ENCODE measurements at regions not wholly inside any gene's neighbourhood (a gene's known extent, or its start where the extent isn't known, plus 50 kb on each side); places are given as distances from the start of the nearest gene placed in this dataset.

DNA sequence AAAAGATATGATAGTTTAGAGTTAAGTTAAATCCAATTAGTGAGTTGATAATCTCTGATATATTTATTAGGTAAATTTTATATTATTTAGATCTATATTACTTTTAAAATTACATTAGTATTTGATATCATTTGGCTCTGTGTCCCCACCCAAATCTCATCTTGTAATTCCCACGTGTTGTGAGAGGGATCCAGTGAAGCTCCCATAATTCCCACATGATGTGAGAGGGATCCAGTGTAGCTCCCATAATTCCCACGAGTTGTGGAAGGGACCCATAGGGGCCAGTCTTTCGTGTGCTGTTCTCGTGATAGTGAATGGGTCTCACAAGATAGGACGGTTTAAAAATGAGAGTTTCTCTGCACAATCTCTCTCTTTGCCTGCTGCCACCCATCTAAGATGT lies 1183.6 kb downstream of the NSUN3 start:
- H3K27ac ChIP-seq = no peak overlapping the region
- DNase-seq = no peak
- H3K4me1 ChIP-seq = no peaks in the 10 kb centered on the region
- H3K27me3 ChIP-seq = no peaks in the 10 kb centered on the region
- TF ChIP-seq, protein P1, sequence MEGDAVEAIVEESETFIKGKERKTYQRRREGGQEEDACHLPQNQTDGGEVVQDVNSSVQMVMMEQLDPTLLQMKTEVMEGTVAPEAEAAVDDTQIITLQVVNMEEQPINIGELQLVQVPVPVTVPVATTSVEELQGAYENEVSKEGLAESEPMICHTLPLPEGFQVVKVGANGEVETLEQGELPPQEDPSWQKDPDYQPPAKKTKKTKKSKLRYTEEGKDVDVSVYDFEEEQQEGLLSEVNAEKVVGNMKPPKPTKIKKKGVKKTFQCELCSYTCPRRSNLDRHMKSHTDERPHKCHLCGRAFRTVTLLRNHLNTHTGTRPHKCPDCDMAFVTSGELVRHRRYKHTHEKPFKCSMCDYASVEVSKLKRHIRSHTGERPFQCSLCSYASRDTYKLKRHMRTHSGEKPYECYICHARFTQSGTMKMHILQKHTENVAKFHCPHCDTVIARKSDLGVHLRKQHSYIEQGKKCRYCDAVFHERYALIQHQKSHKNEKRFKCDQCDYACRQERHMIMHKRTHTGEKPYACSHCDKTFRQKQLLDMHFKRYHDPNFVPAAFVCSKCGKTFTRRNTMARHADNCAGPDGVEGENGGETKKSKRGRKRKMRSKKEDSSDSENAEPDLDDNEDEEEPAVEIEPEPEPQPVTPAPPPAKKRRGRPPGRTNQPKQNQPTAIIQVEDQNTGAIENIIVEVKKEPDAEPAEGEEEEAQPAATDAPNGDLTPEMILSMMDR (IDR thresholded peaks at IDR 0.05) = no peak
- no peak for TF ChIP-seq POLR2A (IDR thresholded peaks at IDR 0.05)
- no peaks in the 10 kb centered on the region for H3K36me3 ChIP-seq
- no peak overlapping the region for H3K4me3 ChIP-seq
- no peaks in the 10 kb centered on the region for H3K9me3 ChIP-seq

DNA sequence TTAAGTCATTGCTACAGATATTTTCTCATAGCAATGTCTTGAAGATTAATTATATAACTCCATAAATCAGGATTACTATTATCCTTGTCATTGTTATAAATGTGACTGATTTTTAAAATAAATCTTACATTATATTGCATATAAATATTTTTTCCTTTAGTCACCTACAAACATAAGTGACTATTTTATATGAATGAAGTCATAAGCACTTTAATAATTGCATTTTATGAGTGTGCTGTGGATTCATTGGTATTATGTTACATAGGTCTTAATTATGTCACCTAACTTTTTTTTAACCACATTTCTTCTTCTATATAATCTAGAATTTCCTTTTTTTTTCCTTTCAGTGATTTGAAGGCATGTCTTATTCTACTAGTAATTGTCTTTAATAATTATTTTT lies 1191.2 kb downstream of the NSUN3 start:
- H3K36me3 ChIP-seq = no peaks in the 10 kb centered on the region

DNA sequence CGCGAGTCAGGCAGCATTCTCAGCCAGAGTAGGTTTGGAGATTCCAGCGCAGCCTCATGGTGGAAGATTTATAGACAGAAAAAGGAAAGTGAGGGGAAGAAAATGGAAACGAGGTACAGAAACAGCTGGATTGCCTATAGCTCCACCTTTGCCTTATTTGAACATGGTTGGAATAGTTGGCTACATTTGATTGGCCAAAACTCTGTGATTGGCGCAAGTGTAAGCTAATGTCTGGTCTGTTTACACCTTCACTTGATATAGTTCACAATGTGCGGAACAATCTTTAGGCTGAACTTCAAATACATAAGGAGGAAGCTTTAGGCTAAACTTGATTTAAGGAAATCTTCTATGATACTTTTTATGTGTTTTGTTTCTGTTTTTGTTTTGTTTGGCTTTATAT lies 1191.9 kb downstream of the NSUN3 start:
- no peaks in the 10 kb centered on the region for H3K9me3 ChIP-seq
- H3K36me3 ChIP-seq = no peaks in the 10 kb centered on the region

More for the DNA sequence above, 1191.2 kb downstream of the NSUN3 start:
- Histone ChIP-seq H3K27me3 (no peaks in the 10 kb centered on the region), H3K27ac (no peak overlapping the region), H3K9me3 (no peaks in the 10 kb centered on the region), H3K4me1 (no peaks in the 10 kb centered on the region), H3K4me3 (no peak overlapping the region)
- TF ChIP-seq POLR2A (IDR thresholded peaks at IDR 0.05) = no peak
- TF ChIP-seq, protein P1 (IDR thresholded peaks at IDR 0.05) = no peak
- DNase-seq = no peak

DNA sequence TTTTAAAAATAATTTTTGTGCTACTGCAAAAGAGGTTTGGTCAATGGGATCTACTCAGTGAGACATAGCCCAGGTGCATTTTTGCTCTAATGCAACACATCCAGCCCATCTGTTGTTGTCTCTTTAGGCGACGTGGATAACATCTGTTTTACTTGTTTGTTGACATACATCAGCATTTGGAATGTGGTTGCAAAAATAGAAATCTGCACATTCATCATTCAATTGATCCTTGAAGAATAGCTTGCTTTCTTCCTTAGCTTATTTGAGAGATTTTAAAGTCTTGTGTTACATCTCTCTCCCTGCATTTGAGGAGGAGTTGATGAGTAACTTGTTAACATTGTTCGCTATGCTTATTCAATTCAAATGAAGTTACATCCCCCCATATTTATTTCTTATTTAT lies 1202.3 kb downstream of the NSUN3 start:
- DNase-seq = no peak
- Histone ChIP-seq H3K36me3 (no peaks in the 10 kb centered on the region), H3K27ac (no peak overlapping the region), H3K4me3 (no peak overlapping the region), H3K9me3 (no peaks in the 10 kb centered on the region), H3K4me1 (no peaks in the 10 kb centered on the region), H3K27me3 (no peaks in the 10 kb centered on the region)
- TF ChIP-seq, protein P1 (IDR thresholded peaks at IDR 0.05) = no peak
- no peak for TF ChIP-seq POLR2A (IDR thresholded peaks at IDR 0.05)

More for the DNA sequence above, 1191.9 kb downstream of the NSUN3 start:
- DNase-seq = no peak
- H3K4me3 ChIP-seq = no peak overlapping the region
- TF ChIP-seq POLR2A (IDR thresholded peaks at IDR 0.05) = no peak
- TF ChIP-seq, protein P1 (IDR thresholded peaks at IDR 0.05) = no peak
- no peak overlapping the region for H3K27ac ChIP-seq
- H3K4me1 ChIP-seq = no peaks in the 10 kb centered on the region
- no peaks in the 10 kb centered on the region for H3K27me3 ChIP-seq

DNA sequence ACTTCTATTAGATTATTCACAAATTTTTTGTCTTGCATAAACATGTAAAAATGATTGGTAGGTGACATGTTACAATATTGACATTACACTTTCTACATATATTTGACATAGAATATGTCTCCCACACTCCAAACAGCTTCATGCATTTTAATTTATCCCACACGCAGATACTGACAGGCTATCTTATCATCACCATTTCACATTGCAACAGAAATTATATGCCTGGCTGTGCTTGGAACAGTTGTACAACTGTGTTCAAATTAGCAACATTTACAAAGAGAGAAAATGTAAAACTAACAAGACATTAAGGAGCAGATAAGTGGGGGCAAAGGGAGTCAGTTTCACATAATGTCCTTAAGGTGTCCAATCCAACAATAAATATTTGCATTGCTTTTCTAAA lies 1208.5 kb downstream of the NSUN3 start:
- TF ChIP-seq, protein P1 (IDR thresholded peaks at IDR 0.05) = no peak
- TF ChIP-seq POLR2A (IDR thresholded peaks at IDR 0.05) = no peak
- Histone ChIP-seq H3K9me3 (no peaks in the 10 kb centered on the region), H3K27me3 (no peaks in the 10 kb centered on the region), H3K4me3 (no peak overlapping the region), H3K27ac (no peak overlapping the region), H3K36me3 (no peaks in the 10 kb centered on the region), H3K4me1 (no peaks in the 10 kb centered on the region)
- no peak for DNase-seq

DNA sequence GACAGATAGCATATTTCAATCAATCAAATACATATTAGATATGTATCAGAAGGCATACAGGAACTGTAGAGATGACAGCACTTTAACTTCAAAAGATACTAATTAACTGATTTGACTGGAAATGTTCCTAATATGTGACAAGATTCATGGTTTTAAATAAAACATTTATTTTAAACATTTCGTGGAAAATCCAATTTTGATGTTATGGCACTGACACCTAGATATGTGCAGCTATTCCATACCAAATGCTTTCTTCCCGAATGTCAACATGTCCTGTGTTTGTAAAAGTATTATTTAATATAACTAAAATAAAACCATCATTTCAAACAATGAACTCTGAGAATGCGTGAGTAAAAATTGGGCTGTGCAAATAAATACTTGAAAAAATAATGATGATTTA lies 1209.3 kb downstream of the NSUN3 start:
- DNase-seq = no peak
- H3K9me3 ChIP-seq = no peaks in the 10 kb centered on the region
- H3K4me1 ChIP-seq = no peaks in the 10 kb centered on the region
- no peak overlapping the region for H3K4me3 ChIP-seq
- H3K36me3 ChIP-seq = no peaks in the 10 kb centered on the region
- no peak overlapping the region for H3K27ac ChIP-seq
- H3K27me3 ChIP-seq = peaks cover 0 to 5% of the 10 kb centered on the region in 2 donors
- TF ChIP-seq, protein P1 (IDR thresholded peaks at IDR 0.05) = no peak
- no peak for TF ChIP-seq POLR2A (IDR thresholded peaks at IDR 0.05)
